Neural progenitor cell (in vitro differentiated cells): ENCODE measurements at regions not wholly inside any gene's neighbourhood (a gene's known extent, or its start where the extent isn't known, plus 50 kb on each side); places are given as distances from the start of the nearest gene placed in this dataset.

Experiments
- EZH2 ChIP-seq: fragments of 200-600 bp; sonication (generic); IDR thresholded peaks from 2 replicates; pipeline ENCODE4 v1.6.1; 2017; ENCODE audit warnings: antibody characterized with exemption, mild to moderate bottlenecking, moderate library complexity
- EZH2phosphoT487 ChIP-seq: fragments of 200-600 bp; sonication (generic); IDR thresholded peaks from 2 replicates; pipeline ENCODE4 v1.6.1; 2017; ENCODE audit warnings: antibody characterized with exemption
- TF ChIP-seq, protein P1 (sequence below): fragments of 200-600 bp; sonication (generic); IDR thresholded peaks from 2 replicates; pipeline ENCODE4 v1.5.1; 2017; ENCODE audit warnings: antibody characterized with exemption, mild to moderate bottlenecking

DNA sequence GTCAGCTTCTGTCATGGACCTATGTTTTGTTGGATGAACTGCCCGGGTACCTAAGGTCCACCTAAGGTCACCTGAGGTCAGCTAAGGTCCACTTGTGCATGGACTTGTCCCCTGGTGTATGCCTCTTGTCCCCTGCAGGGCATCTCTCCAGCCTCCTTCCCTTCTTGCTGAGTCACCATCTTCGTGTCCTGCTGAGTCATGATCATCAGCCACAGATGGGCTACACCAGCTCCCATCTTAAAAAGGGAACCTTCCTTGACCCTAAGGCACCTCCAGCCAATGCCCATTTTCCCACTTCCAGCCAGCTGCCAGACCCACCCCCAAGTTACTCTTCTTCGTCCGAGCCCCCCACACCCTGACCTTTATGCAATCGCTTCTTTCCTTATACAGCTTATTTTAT lies 544.9 kb downstream of the TBC1D22A start:
- TF ChIP-seq EZH2 (no peak), EZH2phosphoT487 (no peak)
- TF ChIP-seq, protein P1, sequence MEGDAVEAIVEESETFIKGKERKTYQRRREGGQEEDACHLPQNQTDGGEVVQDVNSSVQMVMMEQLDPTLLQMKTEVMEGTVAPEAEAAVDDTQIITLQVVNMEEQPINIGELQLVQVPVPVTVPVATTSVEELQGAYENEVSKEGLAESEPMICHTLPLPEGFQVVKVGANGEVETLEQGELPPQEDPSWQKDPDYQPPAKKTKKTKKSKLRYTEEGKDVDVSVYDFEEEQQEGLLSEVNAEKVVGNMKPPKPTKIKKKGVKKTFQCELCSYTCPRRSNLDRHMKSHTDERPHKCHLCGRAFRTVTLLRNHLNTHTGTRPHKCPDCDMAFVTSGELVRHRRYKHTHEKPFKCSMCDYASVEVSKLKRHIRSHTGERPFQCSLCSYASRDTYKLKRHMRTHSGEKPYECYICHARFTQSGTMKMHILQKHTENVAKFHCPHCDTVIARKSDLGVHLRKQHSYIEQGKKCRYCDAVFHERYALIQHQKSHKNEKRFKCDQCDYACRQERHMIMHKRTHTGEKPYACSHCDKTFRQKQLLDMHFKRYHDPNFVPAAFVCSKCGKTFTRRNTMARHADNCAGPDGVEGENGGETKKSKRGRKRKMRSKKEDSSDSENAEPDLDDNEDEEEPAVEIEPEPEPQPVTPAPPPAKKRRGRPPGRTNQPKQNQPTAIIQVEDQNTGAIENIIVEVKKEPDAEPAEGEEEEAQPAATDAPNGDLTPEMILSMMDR: no peak
